GM19328 (cell line): ENCODE measurements at regions not wholly inside any gene's neighbourhood (a gene's known extent, or its start where the extent isn't known, plus 50 kb on each side); places are given as distances from the start of the nearest gene placed in this dataset.
"Not testable (repeated sequence)": the region's sequence is repeated elsewhere in the genome, so short reads cannot be mapped to it uniquely, and the experiment has no call there.

Experiments used
- ATAC-seq: cut with Tn5 transposase; IDR thresholded peaks from one replicate; pipeline ENCODE4 v1.9.1; 2021; ENCODE audit warnings: mild to moderate bottlenecking, moderate library complexity; ENCODE audit not compliant: unreplicated experiment

DNA sequence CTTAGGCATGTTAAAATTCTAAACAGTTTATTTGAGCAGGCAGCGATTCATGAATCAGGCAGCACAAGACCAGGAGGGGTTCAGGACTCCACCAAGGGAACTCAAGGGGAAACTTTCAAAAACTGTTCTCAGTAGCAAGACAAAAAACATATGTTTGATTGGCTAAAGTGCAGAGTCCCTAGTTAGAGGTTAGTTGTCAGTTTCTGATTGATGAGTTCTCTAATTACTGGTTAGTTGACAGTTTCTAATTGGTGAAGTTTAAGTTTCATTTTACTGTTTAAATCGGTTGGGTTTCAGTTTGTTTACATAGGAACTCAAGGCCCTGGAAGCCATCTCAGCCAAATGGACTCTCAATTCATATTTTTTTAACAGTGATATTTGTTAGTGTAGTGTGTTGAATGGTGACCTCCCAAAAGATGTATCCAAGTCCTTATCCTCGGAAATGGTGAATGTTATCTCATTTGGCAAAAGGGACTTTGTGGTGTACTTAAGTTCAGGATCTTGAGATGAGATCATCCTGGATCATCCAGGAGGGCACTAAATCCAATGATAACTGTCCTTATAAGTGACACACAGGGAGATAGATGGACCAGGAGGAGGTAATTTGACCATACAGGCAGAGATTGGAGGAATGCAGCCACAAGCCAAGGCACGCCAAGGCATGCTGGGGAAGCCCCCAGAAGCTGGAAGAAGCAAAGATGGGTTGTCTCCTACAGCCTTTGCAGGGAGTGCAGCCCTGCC is 219.2 kb upstream of the RAI14 start:
- no peak for ATAC-seq

DNA sequence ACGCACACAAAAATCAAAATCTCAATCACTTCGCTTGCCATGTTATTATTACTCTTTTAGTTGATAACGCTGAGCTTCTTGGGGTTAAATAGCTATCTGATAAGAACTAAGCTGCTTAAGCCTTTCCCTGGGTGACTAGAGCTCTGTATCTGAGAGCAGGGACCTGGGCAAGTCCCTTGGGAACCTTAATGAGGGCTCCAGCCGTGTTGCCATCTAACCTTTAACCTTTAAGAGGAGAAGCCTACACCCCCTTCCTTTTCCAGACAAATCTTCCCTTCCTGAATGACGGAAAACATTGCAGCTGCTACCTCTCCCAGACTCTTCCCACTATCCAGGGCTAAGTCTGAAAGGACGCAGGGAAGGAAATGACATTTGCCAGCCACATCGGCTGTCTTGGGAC is 216.5 kb upstream of the RAI14 start:
- no peak for ATAC-seq

DNA sequence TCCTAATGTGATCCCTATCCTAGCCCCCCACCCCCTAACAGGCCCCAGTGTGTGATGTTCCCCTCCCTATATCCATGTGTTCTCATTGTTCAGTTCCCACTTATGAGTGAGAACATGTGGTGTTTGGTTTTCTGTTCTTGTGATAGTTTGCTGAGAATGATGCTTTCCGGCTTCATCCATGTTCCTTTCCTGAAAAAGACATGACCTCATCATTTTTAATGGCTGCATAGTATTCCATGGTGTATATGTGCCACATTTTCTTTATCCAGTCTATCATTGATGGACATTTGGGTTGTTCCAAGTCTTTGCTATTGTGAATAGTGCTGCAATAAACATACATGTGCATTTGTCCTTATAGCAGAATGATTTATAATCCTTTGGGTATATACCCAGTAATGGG is 214.4 kb upstream of the RAI14 start:
- not testable (repeated sequence) for ATAC-seq

DNA sequence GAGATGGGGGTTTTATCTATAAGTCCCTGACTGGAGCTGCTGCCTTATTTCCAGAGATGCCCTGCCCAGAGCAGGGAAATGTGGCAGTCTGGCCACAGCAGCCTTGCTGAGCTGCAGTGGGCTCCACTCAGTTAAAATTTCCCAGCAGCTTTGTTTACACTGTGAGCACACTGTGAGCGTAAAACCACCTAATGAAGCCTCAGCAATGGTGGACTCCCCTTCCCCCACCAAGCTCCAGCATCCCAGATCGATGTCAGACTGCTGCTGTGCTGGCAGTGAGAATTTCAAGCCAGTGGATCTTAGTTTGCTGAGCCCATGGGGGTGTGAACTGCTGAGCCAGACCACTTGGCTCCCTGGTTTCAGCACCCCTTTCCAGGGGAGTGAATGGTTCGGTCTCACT is 208.7 kb upstream of the RAI14 start:
- ATAC-seq: no peak

DNA sequence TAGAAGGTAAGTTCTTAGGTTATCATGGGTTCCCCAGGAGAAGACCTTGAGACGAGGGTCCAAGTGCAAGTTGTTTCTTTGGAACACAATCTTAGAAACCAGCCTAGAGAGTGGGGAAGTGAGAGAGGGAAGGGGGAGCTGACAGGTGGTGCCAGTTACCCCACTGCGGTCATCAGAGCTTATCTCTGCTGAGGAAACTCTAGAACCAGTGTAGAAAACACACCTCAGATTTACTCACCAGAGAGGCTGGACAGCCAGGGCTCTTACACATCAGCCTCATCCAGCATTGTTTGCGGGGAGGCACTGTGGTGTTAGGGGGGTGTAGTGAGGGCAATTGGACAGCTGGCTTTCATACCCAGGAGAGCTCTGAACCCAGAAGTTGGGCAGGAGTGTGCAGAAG is 206.5 kb upstream of the RAI14 start:
- ATAC-seq: no peak

DNA sequence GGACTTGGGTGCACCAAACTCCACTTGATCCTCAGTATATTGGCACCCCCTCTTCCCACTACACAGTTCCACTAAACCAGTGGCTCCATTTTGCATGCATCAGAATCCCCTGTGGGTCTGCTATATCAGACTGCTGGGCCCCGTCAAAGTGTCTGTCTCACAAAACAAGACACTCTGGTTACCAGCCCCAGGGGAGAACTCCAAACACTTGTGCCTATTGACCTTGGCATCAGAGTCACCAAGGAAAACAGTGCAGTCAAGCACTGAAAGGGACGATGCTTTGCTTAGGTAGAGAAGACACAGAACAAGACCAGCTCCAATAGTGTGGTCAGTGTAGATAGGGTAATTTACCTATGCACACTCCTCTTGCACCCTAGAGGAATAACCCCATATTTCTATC is 205.8 kb upstream of the RAI14 start:
- ATAC-seq: no peak

DNA sequence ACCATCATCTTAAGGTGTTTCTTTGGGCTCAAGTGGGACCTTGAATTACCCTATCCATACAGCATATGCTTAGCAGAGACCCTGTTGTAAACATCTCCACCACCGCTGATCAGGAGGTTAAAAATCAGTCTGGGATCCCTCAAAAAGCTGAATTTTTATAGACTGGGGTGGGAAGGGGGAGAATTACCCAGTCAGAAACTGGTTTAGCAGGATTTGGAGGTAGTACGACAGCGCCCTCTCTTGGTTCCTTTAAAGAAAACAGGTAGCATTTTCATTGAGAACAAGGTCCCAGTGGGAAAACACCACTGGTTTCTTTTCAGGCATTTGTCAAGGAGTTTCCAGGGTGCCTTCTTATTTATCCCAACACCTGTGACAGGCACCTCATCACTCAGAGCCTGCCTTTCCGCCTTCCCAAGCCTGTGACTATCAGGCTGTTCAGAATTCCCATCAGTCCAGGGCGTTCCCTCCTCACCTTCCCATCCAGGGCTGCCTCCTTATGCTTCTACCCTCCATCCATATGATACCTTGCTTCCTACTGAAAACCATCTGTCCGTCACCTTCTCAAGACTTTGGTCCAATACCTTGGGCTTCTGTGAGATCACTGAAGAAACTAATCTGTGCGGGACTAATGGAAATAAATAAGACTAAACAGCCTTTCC is 203.8 kb upstream of the RAI14 start:
- no peak for ATAC-seq

DNA sequence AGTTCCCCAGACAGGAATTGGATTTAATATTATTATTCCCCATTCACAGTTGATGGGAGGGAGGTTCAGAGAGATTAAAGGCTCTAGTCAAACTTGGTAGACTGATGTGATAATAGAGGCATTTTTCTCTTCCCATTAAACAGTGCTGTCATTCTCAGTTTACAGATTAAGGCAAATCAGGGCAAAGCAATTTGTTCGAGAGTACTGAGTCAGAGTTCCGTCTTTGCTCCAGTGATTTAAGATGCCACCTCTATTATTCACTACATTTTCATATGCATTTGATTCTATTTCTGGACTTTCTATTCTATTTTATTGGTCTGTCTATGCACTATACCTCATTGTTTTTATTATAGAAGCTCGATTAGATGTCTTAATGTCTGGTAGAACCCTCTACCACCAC is 201.0 kb upstream of the RAI14 start:
- ATAC-seq: no peak

DNA sequence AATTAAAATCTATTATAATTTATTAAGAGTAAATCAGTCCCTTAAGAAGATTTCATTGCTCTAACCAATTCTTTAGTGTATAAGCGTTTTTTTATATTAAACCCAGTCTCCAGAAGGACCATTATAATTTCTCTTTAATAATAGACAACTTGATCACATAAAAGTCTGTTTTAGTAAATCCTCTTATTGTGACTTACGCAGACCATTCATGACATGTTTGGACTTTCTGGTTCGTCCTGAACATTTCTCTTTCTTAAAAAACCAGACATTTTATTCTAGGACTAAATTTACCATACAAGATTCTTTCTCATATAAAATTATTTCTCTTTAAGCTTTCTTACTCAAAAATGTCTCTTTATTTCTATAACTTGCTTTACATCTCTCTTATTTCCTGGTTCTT is 196.2 kb upstream of the RAI14 start:
- ATAC-seq: no peak

DNA sequence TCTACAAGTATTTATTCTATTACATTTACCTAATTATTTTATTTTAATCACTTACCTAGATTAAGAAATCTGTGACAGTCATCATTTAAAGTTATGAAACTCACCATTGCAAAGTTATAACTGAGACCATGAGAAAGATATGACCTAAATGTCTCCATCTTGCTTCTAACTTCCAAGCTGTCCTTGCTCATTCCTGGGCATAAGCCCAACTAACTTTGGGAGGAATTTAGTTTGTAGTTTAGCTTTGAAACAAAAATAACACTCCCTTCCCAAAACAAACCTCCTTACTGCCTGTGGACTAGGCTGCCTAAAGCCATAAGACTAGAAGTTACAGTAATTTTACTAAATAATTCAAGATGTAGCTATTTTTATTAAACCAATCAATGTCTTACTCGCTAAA is 195.6 kb upstream of the RAI14 start:
- ATAC-seq: no peak

DNA sequence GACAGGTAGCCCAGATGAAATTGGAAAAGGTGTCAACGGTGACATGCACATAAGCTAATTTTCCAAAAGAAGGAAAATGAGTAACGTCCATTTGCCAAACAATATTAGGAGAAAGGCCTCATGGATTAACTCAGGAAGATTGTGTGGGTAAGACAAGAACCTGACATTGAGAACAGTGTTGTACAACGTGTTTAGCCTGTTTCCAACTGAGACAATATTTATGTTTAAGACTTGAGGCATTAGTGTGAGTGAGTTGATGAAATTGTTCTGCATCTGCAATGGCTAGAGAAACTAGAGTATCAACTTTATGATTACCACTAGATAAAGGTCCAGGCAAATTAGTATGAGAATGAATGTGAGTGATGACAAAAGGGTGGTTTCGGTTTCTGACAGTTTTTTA is 191.3 kb upstream of the RAI14 start:
- ATAC-seq: no peak

DNA sequence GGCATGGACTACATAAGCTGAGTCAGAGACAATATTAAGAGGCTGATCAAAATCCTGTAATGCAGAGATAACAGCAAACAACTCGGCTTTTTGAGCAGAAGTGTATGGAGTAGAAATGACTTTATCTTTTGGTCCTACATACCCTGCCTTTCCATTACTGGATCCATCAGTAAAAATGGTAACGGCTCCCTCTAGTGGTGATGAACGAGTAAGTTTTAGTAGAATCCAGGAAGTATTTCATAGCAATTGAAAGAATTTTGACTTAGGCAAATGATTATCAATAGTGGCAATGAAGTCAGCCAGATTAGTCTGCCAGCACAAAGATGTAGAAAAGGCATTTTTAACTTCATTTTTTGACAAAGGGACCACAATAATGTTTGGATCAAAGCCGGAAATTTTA is 190.8 kb upstream of the RAI14 start:
- ATAC-seq: not testable (repeated sequence)

DNA sequence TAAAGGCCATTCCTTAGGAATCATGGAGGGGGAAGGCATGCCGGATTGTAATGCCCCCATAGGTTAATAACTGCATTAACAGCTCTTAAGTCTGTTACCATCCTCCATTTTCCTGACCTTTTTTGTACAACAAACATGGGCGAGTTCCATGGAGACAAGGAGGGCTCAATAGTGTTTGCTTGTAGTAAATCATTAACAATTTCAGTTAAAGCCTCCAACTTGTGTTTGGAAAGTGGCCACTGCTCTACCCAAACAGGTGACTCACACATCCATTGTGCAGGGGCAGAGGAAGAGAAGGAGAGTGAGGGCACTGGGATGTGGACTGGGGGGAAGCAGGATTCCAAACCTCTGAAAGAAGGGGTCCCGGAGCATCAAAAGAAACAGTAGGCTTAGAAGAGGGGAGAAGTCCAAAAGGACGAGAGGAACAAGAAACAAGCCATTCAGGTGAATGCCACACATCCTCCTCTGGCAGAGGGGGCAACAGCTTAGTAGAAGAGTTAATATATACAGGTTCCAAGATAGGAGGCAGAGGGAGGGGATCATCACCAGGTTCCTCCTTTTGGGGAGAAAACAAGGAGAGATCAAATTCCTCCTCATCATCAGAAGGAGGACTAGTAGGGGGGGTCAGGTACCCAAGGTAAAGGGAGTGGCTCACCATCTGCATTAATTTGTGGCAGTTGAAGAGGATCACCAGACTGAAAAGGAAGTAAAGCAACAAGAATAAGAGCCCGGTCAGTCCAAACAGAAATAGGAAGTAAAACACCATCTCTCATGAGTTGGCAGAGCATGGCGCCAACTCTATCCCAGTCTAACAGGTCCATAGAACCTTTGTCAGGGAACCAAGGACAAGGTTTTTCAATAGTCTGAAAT is 189.4 kb upstream of the RAI14 start:
- not testable (repeated sequence) for ATAC-seq

DNA sequence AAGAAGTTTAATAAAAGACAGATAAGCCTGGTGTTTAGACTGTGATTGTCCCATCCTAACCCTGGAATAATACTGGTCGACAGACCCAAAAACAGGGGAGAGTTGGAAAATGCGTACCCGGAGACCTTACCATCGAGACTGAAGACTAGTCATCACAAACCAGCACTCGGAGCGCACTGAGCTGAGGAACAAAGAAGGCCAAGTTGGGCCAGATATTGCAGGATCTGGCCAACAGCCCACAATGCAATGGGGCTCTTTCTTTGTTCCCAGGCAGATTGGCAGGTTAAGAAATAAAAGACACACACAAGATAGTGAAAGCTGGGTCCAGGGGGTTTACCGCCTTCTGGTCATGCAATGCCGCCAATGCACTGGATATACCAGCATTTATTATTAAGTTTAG is 188.7 kb upstream of the RAI14 start:
- no peak for ATAC-seq

DNA sequence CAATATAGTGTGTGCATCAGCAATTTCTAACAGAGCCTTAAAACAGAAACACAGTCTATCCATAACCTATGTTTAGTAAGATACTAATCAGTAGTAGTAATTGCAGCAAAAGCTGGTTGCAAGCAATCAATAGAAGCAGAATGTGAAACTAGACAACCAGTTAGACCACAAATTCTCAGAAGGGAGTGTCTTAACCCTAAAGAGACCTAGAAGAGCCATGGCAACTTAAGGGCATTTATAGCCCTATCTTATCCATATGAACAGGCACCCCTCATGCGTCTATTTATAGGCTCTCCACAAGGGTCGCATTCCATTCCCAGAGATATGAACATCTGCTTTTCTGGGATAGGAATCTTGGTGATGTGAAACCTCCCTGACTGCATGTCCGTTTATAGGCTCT is 188.1 kb upstream of the RAI14 start:
- not testable (repeated sequence) for ATAC-seq

DNA sequence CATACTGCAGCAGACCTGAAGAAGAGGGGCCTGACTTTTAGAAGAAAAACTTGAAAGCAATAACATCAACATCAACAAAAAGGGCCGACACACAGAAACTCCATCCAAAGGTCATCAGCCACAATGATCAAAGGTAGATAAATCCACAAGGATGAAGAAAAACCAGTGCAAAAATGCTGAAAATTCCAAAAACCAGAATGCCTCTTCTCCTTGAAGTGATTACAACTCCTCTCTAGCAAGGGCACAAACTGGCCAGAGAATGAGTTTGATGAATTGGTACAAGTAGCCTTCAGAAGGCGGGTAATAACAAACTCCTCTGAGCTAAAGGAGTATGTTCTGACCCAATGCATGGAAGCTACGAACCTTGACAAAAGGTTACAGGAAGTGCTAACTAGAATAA is 186.2 kb upstream of the RAI14 start:
- no peak for ATAC-seq

DNA sequence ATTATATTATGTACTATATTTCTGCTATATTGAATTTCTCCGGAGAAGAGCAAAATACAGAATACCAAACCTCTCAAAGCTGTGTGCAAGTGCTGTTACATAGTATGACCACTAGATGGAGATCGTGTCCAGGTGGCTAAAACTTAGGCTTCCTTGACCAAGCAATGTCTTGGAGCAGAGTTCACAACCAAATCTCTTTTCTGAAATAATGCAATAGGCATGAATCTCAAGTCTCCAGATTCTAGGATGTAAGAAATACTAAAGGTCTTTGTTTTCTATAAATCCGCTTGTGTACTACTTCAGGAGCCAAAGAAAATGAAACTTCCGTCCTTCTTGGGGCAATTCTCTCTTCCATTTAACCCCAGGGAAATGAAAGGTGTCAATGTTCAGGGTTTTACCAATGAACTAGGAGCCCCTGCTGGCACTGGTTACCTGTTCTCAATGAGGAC is 181.5 kb upstream of the RAI14 start:
- ATAC-seq: no peak

DNA sequence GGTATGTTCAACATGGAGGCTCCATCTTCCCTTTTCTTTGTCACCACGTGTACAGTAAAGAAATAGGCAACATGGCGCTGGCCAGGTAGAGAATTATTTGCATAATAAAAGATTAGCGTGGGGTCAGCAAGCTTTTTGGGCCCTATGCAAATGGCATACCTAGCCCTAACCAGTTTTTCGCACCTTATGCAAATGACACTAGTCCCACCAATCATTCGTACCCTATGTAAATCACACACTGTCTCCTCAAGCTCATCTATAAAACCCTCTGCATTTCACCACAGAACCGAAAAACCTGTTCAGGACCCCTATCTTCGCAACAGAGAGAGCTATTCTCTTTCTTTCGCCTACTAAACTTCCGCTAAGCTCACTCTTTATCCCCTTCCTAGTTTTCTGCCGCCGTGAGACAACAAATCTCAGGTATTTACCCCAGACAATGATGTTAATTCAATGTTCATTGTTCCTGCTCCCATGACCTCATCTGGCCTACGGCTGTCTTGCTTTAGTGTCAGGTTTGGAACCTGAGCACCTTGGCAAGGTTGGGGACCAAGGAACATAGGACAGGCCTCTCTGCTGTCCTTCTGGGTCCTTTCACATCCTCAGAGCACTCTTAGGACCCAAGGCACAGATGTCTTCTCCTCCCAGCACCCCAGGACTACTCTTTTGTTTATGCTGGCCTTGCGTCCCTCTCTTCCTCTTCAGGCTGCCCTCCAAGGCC is 180.7 kb upstream of the RAI14 start:
- no peak for ATAC-seq

DNA sequence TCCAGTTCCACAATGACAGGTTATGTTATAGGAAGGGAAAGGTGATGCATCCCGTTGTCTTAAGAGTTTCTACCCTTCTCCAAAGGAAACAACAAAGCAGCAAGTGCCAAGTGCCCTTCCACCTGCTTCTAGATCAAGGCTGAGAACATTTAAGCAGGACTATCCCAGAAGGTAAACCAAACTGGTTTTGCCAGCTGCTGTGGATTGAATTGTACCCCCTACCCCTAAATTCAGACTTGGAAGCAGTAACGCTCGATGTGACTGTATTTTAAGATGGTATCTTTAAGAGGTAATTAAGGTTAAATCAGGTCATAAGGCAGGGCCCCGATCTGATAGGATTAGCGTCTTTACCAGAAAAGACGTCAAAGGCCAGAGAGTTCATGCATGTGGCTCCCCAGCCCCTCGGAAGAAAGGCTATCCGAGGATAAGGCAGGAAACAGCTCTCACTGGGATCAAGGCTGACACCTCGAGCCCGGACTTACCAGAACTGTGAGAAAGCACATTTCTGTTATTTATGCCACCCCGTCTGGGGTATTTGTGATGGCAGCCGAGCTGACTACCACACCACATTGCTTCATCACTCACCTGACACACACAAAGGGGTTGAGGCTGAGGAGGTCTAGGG is 179.1 kb upstream of the RAI14 start:
- ATAC-seq: no peak

DNA sequence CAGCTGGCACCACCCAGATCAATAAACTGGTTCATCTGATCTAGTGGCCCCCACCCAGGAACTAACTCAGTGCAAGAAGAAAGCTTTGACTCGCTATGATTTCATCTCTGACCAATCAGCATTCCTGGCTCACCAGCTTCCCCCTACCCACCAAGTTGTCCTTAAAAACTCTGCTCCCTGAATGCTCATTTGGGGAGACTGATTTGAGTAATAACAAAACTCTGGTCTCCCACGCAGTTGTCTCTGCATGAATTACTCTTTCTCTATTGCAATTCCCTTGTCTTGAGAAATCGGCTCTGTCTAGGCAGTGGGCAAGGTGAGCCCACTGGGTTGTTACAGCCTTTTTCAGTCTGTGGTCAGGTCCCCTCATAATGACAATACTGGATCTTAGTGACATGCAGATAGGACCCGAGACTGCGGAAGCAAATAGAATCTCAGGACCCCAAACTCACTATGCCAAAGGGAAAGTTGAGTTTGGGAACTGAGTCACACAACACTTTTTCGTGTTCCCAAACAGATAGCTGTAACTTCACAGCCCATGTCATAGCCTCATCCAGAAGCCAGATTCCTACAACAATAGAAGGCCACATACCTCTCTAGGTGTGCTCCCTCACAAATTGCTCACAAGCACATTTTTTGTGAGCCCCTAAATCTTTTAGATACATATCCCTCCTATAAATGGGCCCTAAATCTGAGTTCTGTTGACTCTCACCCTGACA is 175.2 kb upstream of the RAI14 start:
- no peak for ATAC-seq
